Dermis microvascular lymphatic vessel endothelial cell (primary cell): ENCODE measurements at regions not wholly inside any gene's neighbourhood (a gene's known extent, or its start where the extent isn't known, plus 50 kb on each side); places are given as distances from the start of the nearest gene placed in this dataset.

Source experiments
- DNase-seq, 2 donors: peaks; one replicate each; pipeline versions ENCODE4 v3.0.0 to v3.0.0-alpha.2; 2010; ENCODE audit warnings: low read depth in 2 of 2

DNA sequence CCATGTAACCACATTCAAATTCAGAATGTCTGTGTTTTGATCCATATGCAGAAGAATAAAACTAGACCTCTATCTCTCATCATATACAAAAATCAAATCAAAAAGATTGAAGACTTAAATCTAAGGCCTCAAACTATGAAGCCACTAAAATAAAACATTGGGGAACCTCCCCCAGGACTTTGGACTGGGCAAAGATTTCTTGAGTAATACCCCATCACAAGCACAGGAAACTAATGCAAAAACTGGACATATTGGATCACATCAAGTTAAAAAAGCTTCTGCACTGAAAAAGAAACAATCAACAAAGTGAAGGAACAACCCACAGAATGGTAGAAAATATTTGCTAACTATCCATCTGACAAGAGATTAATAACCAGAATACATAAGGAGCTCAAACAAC, 266.8 kb downstream of the EPM2A start:
- no peak for DNase-seq

DNA sequence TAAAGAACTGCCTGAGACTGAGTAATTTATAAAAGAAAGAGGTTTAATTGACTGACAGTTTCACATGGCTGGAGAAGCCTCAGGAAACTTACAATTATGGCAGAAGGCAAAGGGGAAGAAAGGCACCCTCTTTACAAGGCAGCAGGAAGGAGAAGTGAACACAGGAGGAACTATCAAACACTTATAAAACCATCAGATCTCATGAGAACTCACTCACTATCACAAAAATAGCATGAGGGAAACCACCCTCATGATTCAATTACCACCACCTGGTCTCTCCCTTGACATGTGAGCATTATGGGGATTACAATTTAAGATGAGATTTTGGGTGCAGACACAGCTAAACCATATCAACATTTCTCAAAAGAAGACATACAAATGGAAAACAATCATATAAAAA, 266.3 kb downstream of the EPM2A start:
- DNase-seq, result no peak

GRCh38 chr6:145475794-145476396, 259.4 kb downstream of the EPM2A start:
- no peak for DNase-seq

- DNase-seq, result no peak
These were observed 255.3 kb downstream of the EPM2A start for GRCh38 chr6:145480024-145480423.

DNA sequence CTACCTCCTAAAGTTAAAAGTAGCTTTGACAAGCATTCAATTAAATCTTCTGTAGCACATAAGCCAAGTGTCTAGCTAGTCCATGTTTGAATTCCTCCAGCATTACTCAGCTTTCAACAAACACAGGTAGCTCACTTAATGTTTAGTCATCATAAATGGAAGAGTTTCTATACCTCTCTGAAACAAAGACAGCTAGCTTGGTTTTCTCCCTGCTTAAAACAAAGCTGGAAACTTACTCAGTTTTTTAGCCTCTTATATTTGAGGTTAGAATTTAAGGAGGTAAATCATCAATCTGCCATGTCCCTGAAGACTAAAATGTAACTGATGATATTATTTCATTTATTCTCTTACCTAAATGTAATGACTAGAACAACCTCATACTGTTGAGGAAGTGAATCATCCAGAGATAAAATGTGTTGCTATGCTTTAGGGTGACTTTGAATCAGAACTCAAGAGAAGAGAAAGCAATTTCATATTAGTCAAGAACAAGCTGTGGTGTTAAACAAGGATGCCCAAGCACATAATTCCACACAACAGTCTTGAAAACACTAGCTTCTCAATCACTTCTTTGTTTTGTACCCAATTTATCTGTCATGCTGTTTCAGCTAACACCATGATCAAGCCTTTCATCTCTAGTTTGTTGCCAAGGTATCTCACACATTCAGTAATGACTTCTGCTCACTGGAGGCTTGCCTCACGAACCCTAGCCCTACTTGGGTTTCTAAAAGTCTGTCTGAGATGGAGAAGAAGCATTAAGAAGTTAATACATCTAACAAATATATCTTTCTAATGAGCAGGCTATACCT, 251.9 kb downstream of the EPM2A start:
- DNase-seq, result peak in 1 of 2 donors; percentile 14

DNA sequence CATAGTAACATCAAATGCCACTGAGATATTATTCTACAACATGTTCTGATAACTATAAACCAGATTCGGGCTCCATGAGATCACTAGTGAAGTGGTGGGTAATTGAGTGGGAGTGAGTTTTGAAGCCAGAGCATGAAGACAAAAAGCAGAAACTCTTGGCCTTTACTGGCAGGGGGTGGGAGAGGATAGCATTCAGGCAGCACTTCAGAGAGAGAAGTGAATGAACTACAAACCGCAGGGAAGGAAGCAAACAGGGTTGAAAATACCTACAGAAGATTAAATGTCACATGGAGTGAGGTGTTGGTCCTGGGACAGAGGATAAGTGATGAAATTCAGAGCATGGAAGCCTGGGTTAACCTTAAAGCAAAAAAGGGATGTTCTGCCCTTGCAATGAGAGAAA, 250.0 kb downstream of the EPM2A start:
- DNase-seq, result no peak

GRCh38 chr6:145486306-145486705, 249.0 kb downstream of the EPM2A start:
- DNase-seq, result no peak

GRCh38 chr6:145489583-145489982, 245.7 kb downstream of the EPM2A start:
- DNase-seq, result no peak

- no peak for DNase-seq
These were observed 245.3 kb downstream of the EPM2A start for GRCh38 chr6:145490068-145490467.

GRCh38 chr6:145491126-145491525, 244.2 kb downstream of the EPM2A start:
- DNase-seq, result no peak

DNA sequence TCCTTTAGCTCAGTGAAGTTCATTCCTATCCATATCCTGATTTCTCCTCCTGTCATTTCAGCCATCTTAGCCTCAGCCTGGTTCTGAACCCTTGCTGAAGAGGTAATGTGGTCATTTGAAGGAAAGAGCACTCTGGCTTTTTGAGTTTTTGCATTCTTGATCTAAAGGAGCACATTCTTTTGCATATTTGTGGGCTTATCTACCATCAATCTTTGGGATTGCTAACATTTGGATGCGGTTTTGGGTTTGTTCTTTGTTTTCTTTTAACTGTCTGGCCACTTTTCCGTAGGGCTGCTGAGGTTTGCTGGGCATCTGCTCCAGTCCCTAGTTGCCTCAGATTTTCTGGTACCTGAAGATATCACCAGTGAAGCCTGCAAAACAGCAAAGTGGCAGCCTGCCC, 238.3 kb downstream of the EPM2A start:
- no peak for DNase-seq

DNA sequence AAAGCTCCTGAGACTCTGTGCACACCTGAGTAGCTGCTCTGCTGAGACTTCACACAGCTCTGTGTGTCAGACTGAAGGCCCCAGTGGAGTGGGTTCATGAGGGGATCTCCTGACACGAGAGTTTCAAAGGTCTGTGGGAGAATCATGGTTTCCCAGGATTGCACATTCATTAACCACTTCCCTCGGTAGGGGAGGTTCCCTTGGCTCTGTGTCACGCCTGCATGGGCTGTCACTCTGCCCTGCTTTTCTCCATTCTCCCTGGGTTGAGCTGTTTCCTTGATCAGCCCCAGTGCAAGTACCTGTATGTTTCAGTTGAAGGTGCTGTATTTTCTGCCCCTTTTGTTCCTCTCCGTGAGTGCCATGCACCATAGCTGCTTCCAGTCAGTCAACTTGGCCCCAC, 236.9 kb downstream of the EPM2A start:
- DNase-seq, result no peak

GRCh38 chr6:145502416-145502815, 232.9 kb downstream of the EPM2A start:
- DNase-seq, result peak in 1 of 2 donors; percentile 18

DNA sequence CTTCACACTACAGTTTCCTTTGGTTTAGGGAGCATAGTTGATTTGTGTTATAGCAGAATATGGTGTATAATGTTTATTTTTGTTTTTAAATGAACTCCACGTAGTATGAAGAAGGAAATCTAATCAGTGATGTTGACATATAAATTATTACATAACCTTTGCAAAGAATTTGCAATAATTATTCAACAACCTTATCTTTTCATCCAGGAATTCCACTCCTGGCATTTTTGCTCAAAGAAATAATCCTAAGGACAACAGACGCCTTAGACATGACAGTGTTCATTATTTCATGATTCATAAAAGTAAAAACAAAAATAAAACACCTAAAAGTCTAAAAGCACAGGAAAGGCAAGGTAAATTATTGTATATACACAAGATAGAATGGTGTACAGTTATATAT, 229.2 kb downstream of the EPM2A start:
- DNase-seq, result no peak

DNA sequence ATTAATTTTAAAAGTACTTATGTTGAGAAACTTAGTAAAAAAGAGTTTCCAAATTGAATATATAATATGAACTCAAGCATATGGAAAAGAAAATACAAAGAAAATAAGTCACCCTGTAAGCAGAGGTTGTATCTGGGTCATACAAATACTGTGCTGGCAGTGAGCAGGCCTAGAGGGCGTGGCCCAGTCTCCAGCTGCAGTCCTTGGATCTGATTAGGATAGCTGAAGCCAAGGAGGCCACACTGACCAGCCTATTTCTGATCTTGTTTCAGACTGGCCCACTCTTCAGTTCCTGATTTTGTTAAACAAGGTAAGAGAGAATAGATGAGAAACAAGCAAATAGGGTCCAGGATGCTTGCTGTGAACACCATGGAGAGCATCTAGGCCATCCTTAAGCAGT, 228.8 kb downstream of the EPM2A start:
- no peak for DNase-seq

DNA sequence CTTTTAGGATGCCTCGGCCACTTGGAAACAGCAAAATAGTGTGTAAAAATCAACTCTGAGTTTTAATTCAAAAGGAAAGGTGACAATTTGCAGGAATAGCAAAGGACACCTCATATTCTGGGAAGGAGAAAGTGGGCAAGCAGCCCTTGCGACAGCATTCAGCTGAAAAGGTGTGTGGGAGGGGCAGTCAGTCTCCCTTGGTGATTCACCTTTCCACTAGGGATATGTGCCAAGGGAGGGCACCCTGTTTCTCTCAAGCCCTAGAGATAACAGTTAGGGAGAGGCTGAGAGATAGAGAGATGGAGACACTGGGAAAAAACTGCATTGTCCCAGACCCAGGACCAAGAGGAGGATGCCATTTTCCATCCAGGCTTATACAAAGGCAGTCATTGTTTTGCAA, 228.1 kb downstream of the EPM2A start:
- no peak for DNase-seq

DNA sequence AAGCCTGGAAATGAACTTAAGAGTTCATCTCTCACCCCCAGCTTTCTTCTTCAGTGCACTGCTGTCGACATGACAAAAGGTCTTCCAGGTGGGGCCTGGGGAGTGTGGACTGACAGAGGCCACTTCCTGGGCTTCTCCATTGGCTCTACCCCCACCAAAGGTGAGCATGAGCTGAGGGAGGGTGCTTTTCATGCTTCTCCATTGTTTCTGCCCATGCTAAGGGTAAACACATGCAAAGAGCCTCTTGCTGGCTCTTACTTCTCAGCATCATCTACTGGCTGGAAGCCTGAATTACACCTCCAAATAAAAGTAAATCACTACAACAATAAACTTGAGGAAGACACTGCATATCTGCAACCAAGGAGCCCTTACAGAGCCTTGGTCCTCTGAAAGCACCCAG, 227.2 kb downstream of the EPM2A start:
- no peak for DNase-seq

DNA sequence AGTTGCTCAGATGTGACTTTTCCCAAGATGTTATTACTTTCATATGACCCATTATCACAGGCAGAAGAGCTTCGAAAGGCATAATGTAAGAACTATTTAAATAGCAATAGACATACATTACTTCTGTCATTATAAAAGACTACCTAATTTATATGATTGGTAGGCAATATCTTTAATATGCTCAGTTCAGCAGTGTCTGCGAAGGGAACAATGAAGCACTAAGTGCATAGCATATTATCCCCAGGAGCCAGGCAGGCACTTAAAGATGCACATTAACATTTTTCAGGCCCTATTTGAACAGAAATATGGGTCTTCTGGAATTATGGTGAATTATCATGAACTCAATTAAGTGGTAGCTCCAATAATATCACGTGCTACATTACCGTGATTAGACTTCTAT, 217.8 kb downstream of the EPM2A start:
- no peak for DNase-seq

DNA sequence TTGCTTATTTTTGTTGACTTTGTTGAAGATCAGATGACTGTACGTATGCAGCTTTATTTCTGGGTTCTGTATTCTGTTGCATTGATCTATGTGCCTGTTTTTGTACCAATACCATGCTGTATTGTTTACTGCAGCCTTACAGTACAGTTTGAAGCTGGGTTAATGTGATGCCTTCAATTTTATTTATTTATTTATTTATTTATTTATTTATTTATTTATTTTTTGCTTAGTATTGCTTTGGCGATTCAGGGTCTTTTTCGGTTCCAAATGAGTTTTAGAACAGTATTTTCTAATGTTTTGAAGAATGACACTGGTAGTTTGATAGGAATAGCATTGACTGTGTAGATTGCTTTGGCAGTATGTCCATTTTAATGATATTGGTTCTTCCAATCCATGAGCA, 210.3 kb downstream of the EPM2A start:
- DNase-seq, result no peak

DNA sequence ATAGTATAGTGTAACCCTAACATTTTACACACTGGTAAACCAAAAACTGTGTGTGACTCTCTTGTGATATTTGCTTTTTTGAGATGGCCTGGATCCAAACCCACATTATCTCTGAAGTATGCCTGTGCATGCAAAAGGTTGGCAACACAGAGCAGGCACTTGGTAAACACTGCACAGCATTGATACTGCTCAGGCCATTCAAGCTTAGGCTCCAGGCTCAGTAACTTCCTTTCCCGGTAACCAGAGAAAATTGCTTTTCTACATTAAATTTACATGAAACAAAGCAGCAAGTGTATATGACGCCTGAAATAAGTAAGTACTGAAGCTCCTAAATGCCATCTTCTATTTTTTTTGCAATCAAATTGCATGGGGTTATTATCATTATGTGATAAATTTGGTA, 205.7 kb downstream of the EPM2A start:
- DNase-seq, result no peak

- no peak for DNase-seq
These were observed 204.9 kb downstream of the EPM2A start for GRCh38 chr6:145530454-145530853.

- no peak for DNase-seq
These were observed 204.3 kb downstream of the EPM2A start for GRCh38 chr6:145531032-145531431.

GRCh38 chr6:145531822-145532221, 203.5 kb downstream of the EPM2A start:
- no peak for DNase-seq
